GM19397 (cell line): ENCODE measurements at regions not wholly inside any gene's neighbourhood (a gene's known extent, or its start where the extent isn't known, plus 50 kb on each side); places are given as distances from the start of the nearest gene placed in this dataset.

Source experiments
- ATAC-seq: cut with Tn5 transposase; IDR thresholded peaks from one replicate; pipeline ENCODE4 v1.9.1; 2021; ENCODE audit warnings: mild to moderate bottlenecking, moderate library complexity; ENCODE audit not compliant: unreplicated experiment

GRCh38 chrX:5549512-5549911, 679.2 kb downstream of the NLGN4X start:
- ATAC-seq: no peak

GRCh38 chrX:5537098-5537497, 691.6 kb downstream of the NLGN4X start:
- no peak for ATAC-seq

GRCh38 chrX:5536261-5536660, 692.4 kb downstream of the NLGN4X start:
- ATAC-seq: no peak

GRCh38 chrX:5528057-5528456, 700.6 kb downstream of the NLGN4X start:
- no peak for ATAC-seq

GRCh38 chrX:5526191-5526590, 702.5 kb downstream of the NLGN4X start:
- ATAC-seq: no peak

GRCh38 chrX:5490786-5491563, 737.7 kb downstream of the NLGN4X start:
- no peak for ATAC-seq

- ATAC-seq: no peak
These were observed 754.4 kb downstream of the NLGN4X start for GRCh38 chrX:5474282-5474681.

GRCh38 chrX:5458300-5458842, 770.3 kb downstream of the NLGN4X start:
- ATAC-seq: no peak

GRCh38 chrX:5449323-5449722, 779.3 kb downstream of the NLGN4X start:
- ATAC-seq: no peak

- no peak for ATAC-seq
These were observed 796.8 kb downstream of the NLGN4X start for GRCh38 chrX:5431823-5432222.

GRCh38 chrX:5425119-5425518, 803.5 kb downstream of the NLGN4X start:
- no peak for ATAC-seq

GRCh38 chrX:5417381-5417780, 811.3 kb downstream of the NLGN4X start:
- ATAC-seq: no peak

- no peak for ATAC-seq
These were observed 812.9 kb downstream of the NLGN4X start for GRCh38 chrX:5415738-5416137.

GRCh38 chrX:5409106-5409505, 819.6 kb downstream of the NLGN4X start:
- ATAC-seq: no peak

- no peak for ATAC-seq
These were observed 826.2 kb downstream of the NLGN4X start for GRCh38 chrX:5402461-5402860.

- no peak for ATAC-seq
These were observed 829.3 kb downstream of the NLGN4X start for GRCh38 chrX:5399403-5399802.

- no peak for ATAC-seq
These were observed 831.3 kb downstream of the NLGN4X start for GRCh38 chrX:5397409-5397808.

GRCh38 chrX:5390376-5390775, 838.3 kb downstream of the NLGN4X start:
- ATAC-seq: no peak

GRCh38 chrX:5388087-5388486, 840.6 kb downstream of the NLGN4X start:
- ATAC-seq: no peak

- no peak for ATAC-seq
These were observed 848.2 kb downstream of the NLGN4X start for GRCh38 chrX:5380426-5380825.

- ATAC-seq: no peak
These were observed 886.8 kb downstream of the NLGN4X start for GRCh38 chrX:5341902-5342301.

GRCh38 chrX:5337160-5337559, 891.5 kb downstream of the NLGN4X start:
- ATAC-seq: no peak

GRCh38 chrX:5324546-5324945, 904.1 kb downstream of the NLGN4X start:
- ATAC-seq: no peak
